Effector memory CD4-positive, alpha-beta T cell (primary cell): ENCODE measurements at regions not wholly inside any gene's neighbourhood (a gene's known extent, or its start where the extent isn't known, plus 50 kb on each side); places are given as distances from the start of the nearest gene placed in this dataset.
"Not testable (repeated sequence)": the region's sequence is repeated elsewhere in the genome, so short reads cannot be mapped to it uniquely, and the experiment has no call there.

Experiments
- DNase-seq, 3 donors: peaks; one replicate each; pipeline ENCODE4 v3.0.0-alpha.2; 2020
- H3K27ac ChIP-seq: 2 replicates; pipeline ENCODE4 v1.7.0; 2013; ENCODE audit warnings: mild to moderate bottlenecking, low read length, moderate library complexity; ENCODE audit not compliant: insufficient read depth, poor library complexity, severe bottlenecking
- H3K27me3 ChIP-seq: replicated peaks from 2 replicates; pipeline ENCODE4 v1.7.0; 2013; ENCODE audit warnings: mild to moderate bottlenecking, low read length; ENCODE audit not compliant: insufficient read depth, control insufficient read depth, poor library complexity, severe bottlenecking
- H3K36me3 ChIP-seq: 2 replicates; pipeline ENCODE4 v1.7.0; 2013; ENCODE audit warnings: mild to moderate bottlenecking, low read length, moderate library complexity; ENCODE audit not compliant: control insufficient read depth, insufficient read depth
- H3K4me1 ChIP-seq: 2 replicates; pipeline ENCODE4 v1.7.0; 2013; ENCODE audit warnings: low read length, mild to moderate bottlenecking; ENCODE audit not compliant: control insufficient read depth, insufficient read depth, poor library complexity, severe bottlenecking
- H3K4me3 ChIP-seq: 2 replicates; pipeline ENCODE4 v1.7.0; 2013; ENCODE audit warnings: low read length, low read depth, mild to moderate bottlenecking; ENCODE audit not compliant: insufficient read depth, poor library complexity, severe bottlenecking
- H3K9me3 ChIP-seq: 2 replicates; pipeline ENCODE4 v1.7.0; 2013; ENCODE audit warnings: mild to moderate bottlenecking, low read length, moderate library complexity; ENCODE audit not compliant: control insufficient read depth

DNA sequence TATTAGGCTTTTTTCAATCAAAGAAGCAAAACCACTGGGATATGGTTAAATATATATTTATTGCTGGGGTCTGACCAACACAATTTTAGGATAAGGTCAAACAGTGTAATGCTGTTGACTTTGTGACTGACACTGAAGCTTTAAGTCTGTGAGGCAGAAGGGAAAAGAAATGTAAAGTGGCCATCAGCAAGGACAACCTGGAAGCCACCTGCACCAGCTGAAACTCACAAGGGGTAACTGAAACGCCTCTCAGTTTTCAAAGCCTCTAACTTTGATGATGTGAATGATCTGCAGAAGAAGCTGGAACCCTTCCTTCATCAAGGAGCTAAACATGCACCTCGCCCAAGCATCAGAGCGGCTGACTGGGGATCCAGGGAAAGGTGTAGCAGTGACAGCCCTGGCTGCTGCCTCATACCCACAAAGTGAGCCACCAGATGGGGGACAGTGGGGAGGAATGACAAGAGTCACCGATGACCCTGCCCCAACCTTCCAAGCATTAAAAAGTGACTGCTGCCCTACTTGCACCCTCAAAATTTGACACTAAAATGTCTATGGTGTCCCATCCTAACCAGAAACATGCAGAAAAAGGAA lies 284.9 kb upstream of the CNTNAP2 start:
- no peak for DNase-seq
- Histone ChIP-seq H3K27ac (no peak overlapping the region), H3K4me1 (no peaks in the 10 kb centered on the region), H3K4me3 (no peak overlapping the region), H3K9me3 (no peaks in the 10 kb centered on the region), H3K27me3 (no peaks in the 10 kb centered on the region), H3K36me3 (no peaks in the 10 kb centered on the region)

DNA sequence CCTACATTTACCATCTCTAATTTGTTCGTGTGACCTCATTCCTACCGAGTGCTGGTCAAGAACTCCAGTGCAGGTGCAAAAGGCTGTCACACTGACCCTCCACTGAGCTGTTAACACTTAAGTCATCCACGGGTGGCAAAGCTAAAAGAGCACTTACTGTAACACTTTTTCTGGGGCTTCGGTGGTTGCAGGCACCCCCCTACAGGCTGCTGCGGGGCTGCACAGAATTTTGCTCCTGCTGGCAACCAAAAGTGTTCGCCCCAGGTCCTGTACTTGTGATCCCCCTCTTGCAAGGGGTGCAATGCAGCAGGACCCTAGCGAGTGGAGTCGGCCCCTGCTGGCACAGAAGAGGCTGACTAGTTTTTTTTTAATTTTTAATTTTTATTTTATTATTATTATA lies 298.9 kb upstream of the CNTNAP2 start:
- Histone ChIP-seq H3K36me3 (no peaks in the 10 kb centered on the region), H3K4me1 (no peaks in the 10 kb centered on the region), H3K27me3 (no peaks in the 10 kb centered on the region), H3K9me3 (no peaks in the 10 kb centered on the region), H3K27ac (no peak overlapping the region), H3K4me3 (no peak overlapping the region)
- DNase-seq: no peak

- Histone ChIP-seq H3K27ac (no peak overlapping the region), H3K9me3 (no peaks in the 10 kb centered on the region), H3K4me1 (no peaks in the 10 kb centered on the region), H3K36me3 (no peaks in the 10 kb centered on the region), H3K4me3 (no peak overlapping the region), H3K27me3 (no peaks in the 10 kb centered on the region)
- DNase-seq: no peak
Measured at GRCh38 chr7:145812218-145812617, 304.4 kb upstream of the CNTNAP2 start.

GRCh38 chr7:145805496-145805895 lies 311.1 kb upstream of the CNTNAP2 start:
- H3K27me3 ChIP-seq, H3K27ac ChIP-seq: not testable (repeated sequence)

GRCh38 chr7:145797507-145797906 lies 319.1 kb upstream of the CNTNAP2 start:
- DNase-seq: no peak
- no peak overlapping the region for H3K27ac ChIP-seq

More at GRCh38 chr7:145805496-145805895, 311.1 kb upstream of the CNTNAP2 start:
- not testable (repeated sequence) for H3K36me3 ChIP-seq, H3K9me3 ChIP-seq, H3K4me3 ChIP-seq, DNase-seq, H3K4me1 ChIP-seq

DNA sequence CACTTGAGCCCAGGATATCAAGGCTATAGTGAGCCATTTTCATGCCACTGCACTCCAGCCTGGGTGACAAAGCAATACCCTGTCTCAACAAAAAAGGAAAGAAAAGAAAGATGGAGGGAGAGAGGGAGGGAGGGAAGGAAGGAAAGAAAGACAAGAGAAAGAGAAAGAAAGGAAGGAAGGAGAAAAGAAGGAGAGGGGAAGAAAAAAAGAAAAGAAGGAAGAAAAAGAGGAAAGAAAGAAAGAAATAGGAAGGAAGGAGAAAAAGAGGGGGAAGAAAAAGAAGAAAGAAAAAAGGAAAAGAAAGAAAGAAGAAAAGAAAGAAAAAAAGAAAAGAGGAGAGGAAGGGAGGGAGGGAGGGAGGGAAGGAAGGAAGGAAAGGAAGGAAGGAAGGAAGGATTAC lies 321.5 kb upstream of the CNTNAP2 start:
- no peak for DNase-seq
- no peaks in the 10 kb centered on the region for H3K36me3 ChIP-seq
- no peaks in the 10 kb centered on the region for H3K4me1 ChIP-seq
- no peak overlapping the region for H3K4me3 ChIP-seq
- no peaks in the 10 kb centered on the region for H3K27me3 ChIP-seq
- no peaks in the 10 kb centered on the region for H3K9me3 ChIP-seq
- no peak overlapping the region for H3K27ac ChIP-seq

More at GRCh38 chr7:145797507-145797906, 319.1 kb upstream of the CNTNAP2 start:
- Histone ChIP-seq H3K27me3 (no peaks in the 10 kb centered on the region), H3K36me3 (no peaks in the 10 kb centered on the region), H3K4me1 (no peaks in the 10 kb centered on the region), H3K9me3 (no peaks in the 10 kb centered on the region), H3K4me3 (no peak overlapping the region)

GRCh38 chr7:145784809-145785780 lies 331.5 kb upstream of the CNTNAP2 start:
- no peak for DNase-seq
- no peaks in the 10 kb centered on the region for H3K27me3 ChIP-seq
- no peak overlapping the region for H3K27ac ChIP-seq
- H3K36me3 ChIP-seq: no peaks in the 10 kb centered on the region
- H3K9me3 ChIP-seq: no peaks in the 10 kb centered on the region
- no peaks in the 10 kb centered on the region for H3K4me1 ChIP-seq
- no peak overlapping the region for H3K4me3 ChIP-seq

- not testable (repeated sequence) for H3K4me3 ChIP-seq, H3K36me3 ChIP-seq, H3K9me3 ChIP-seq, H3K27ac ChIP-seq, H3K4me1 ChIP-seq, DNase-seq, H3K27me3 ChIP-seq
Measured at GRCh38 chr7:145781388-145781787, 335.2 kb upstream of the CNTNAP2 start.

DNA sequence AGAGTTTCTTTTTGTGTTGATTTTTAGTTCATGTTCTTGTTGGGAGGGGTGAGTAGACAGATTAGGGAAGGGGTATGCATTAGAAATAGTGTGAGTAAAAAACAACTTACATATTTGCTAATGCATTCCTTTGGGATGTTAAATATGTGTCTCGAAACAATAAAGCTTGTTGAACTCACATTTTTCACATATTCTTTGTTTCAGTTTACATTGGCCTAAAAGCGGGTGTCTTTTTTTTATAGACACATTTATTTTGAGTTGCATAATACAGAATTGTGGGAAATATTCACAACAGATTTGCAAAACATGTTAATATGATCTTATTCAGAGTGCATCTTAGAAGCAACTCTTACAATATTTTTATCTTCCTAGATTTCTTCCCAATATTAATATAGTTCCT lies 337.5 kb upstream of the CNTNAP2 start:
- Histone ChIP-seq H3K36me3 (no peaks in the 10 kb centered on the region), H3K27me3 (no peaks in the 10 kb centered on the region)

DNA sequence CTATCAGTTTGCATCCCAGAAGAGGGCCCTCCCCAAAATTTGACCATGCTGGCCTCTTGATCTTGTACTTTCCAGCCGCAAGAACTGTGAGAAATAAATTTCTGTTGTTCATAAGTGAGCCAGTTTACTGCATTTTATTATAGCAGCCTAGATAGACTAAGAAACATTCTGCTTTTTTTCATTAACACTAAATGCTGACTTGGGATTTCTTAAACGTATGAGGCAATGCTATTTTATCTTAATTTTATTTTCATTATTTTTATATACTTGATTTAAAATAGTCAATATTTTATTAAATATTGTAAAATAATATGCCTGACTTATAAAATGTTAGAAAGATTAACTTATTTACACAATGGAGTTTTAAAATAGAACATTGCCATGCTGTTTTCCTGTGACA lies 341.8 kb upstream of the CNTNAP2 start:
- Histone ChIP-seq H3K9me3 (no peaks in the 10 kb centered on the region), H3K4me3 (no peak overlapping the region), H3K4me1 (no peaks in the 10 kb centered on the region), H3K27ac (no peak overlapping the region), H3K36me3 (no peaks in the 10 kb centered on the region), H3K27me3 (no peaks in the 10 kb centered on the region)
- no peak for DNase-seq

More for the DNA sequence above, 337.5 kb upstream of the CNTNAP2 start:
- no peak overlapping the region for H3K27ac ChIP-seq
- no peaks in the 10 kb centered on the region for H3K9me3 ChIP-seq
- DNase-seq: no peak
- no peaks in the 10 kb centered on the region for H3K4me1 ChIP-seq
- no peak overlapping the region for H3K4me3 ChIP-seq
